K562 (cell line): ENCODE measurements at regions not wholly inside any gene's neighbourhood (a gene's known extent, or its start where the extent isn't known, plus 50 kb on each side); places are given as distances from the start of the nearest gene placed in this dataset.
"Not testable (repeated sequence)": the region's sequence is repeated elsewhere in the genome, so short reads cannot be mapped to it uniquely, and the experiment has no call there.

Experiments
- ATAC-seq: fragments of 200-7000 bp; cut with Tn5 transposase; 3 replicates; pipeline ENCODE4 v1.9.1; 2020; ENCODE audit warnings: moderate library complexity
- BruUV-seq: library from RNA; stranded (reverse); fragments of 400-500 nt; replicated peaks from 2 replicates; lab custom pipeline; 2021; lab: Mats Ljungman, UMichigan
- CTCF ChIA-PET: fragments of 300-600 bp; formaldehyde crosslinking; extraction: SDS; loops from one replicate; lab custom pipeline; 2021; ENCODE audit warnings: low intra/inter-chr PET ratio; lab: Yijun Ruan, JAX
- POLR2A ChIA-PET: fragments of 300-600, 350-650 bp; sonication (Branson Sonifier 250); formaldehyde crosslinking; extraction: SDS; loops from one replicate; lab custom pipeline; 2021; ENCODE audit warnings: antibody characterized with exemption, inconsistent platforms; lab: Yijun Ruan, JAX
- DNase-seq, 4 experiments: peaks; one replicate each; pipeline versions ENCODE4 v3.0.0 to v3.0.0-alpha.2; 2011 to 2018; ENCODE audit warnings: low spot score in 3 of 4, mixed read lengths in 3 of 4; ENCODE audit errors: extremely low read depth in 1 of 4
- FAIRE-seq: peaks from 2 replicates; lab custom pipeline; 2011; peaks lifted over from hg19 to GRCh38; lab: Jason Lieb, UNC
- H2AFZ ChIP-seq: 2 replicates; pipeline ENCODE4 v1.6.0; 2011; ENCODE audit warnings: low read depth, low read length, control low read depth, inconsistent platforms
- H3K27ac ChIP-seq: fragments of 200-600 bp; 3 replicates; pipeline ENCODE4 v1.8.0; 2011; ENCODE audit warnings: low read depth, mild to moderate bottlenecking, control low read depth, inconsistent platforms, low read length, moderate library complexity, mixed read lengths; ENCODE audit errors: extremely low read depth
- H3K27me3 ChIP-seq, 2 experiments: fragments of 300-600 bp in 1 of 2; 2 replicates in 1 of 2; 3 replicates in 1 of 2; pipeline versions ENCODE4 v1.6.0 to v1.8.0; 2011; ENCODE audit warnings: inconsistent platforms in 2 of 2, low read length in 2 of 2, mild to moderate bottlenecking in 1 of 2, mixed read lengths in 1 of 2, moderate library complexity in 1 of 2; ENCODE audit not compliant: control insufficient read depth in 2 of 2, insufficient read depth in 2 of 2
- H3K36me3 ChIP-seq: fragments of 300-600 bp; 3 replicates; pipeline ENCODE4 v1.8.0; 2011; ENCODE audit warnings: mild to moderate bottlenecking, low read length, inconsistent platforms; ENCODE audit not compliant: control insufficient read depth, insufficient read depth
- H3K4me1 ChIP-seq, 2 experiments: fragments of 200-600 bp in 1 of 2; replicated peaks in 1 of 2; 2 replicates in 1 of 2; 3 replicates in 1 of 2; pipeline versions ENCODE4 v1.5.1 to v1.8.0; 2011; ENCODE audit warnings: inconsistent platforms in 2 of 2, low read length in 2 of 2, mild to moderate bottlenecking in 1 of 2, mixed read lengths in 1 of 2, moderate library complexity in 1 of 2; ENCODE audit not compliant: control insufficient read depth in 2 of 2, insufficient read depth in 2 of 2
- H3K4me2 ChIP-seq: 2 replicates; pipeline ENCODE4 v1.6.1; 2011; ENCODE audit warnings: low read length, control low read depth, inconsistent platforms, mixed read lengths; ENCODE audit not compliant: insufficient read depth
- H3K4me3 ChIP-seq: fragments of 200-600 bp; sonication (generic), shearing (Covaris generic); 2 replicates; pipeline ENCODE4 v1.5.1; 2016; ENCODE audit warnings: control low read depth, inconsistent platforms
- H3K79me2 ChIP-seq: fragments of 200-600 bp; 3 replicates; pipeline ENCODE4 v1.8.0; 2011; ENCODE audit warnings: low read length, inconsistent platforms; ENCODE audit not compliant: control insufficient read depth, insufficient read depth
- H3K9ac ChIP-seq, 2 experiments: 2 replicates each; pipeline versions ENCODE4 v1.6.0 to v1.6.1; 2011; ENCODE audit warnings: low read depth in 2 of 2, low read length in 2 of 2, control low read depth in 1 of 2, inconsistent platforms in 1 of 2, mild to moderate bottlenecking in 1 of 2, mixed read lengths in 1 of 2; ENCODE audit not compliant: insufficient read depth in 1 of 2
- H3K9me1 ChIP-seq: one replicate; pipeline ENCODE4 v1.6.0; 2011; ENCODE audit warnings: inconsistent platforms, mild to moderate bottlenecking, low read length, moderate library complexity; ENCODE audit not compliant: control insufficient read depth, insufficient read depth
- H3K9me3 ChIP-seq: replicated peaks from 2 replicates; pipeline ENCODE4 v1.5.1; 2011; ENCODE audit warnings: low read depth, low read length, inconsistent platforms; ENCODE audit not compliant: control insufficient read depth, insufficient read depth
- H4K20me1 ChIP-seq: replicated peaks from 2 replicates; pipeline ENCODE4 v1.6.1; 2011; ENCODE audit warnings: low read length, inconsistent platforms, mixed read lengths; ENCODE audit not compliant: control insufficient read depth, insufficient read depth
- WGBS: fragments of 100-300 bp; shearing (Covaris generic); methylation state at CpG from one replicate; pipeline ENCODE4 v1.1.6; 2016; ENCODE audit warnings: low coverage, mixed read lengths; ENCODE audit not compliant: insufficient coverage; ENCODE audit errors: missing lambda C conversion rate; 5-methylcytosine and 5-hydroxymethylcytosine counted together
- in situ Hi-C: fragments of 300-500 bp; cut with MboI; formaldehyde crosslinking; loops from 4 replicates; pipeline ENCODE4 v1.15.0; 2018; ENCODE audit warnings: inconsistent platforms, mixed read lengths
- intact Hi-C: fragments of 100-400 bp; cut with micrococcal nuclease; formaldehyde crosslinking; loops from 2 replicates; pipeline ENCODE4 v1.14.2; 2022

DNA sequence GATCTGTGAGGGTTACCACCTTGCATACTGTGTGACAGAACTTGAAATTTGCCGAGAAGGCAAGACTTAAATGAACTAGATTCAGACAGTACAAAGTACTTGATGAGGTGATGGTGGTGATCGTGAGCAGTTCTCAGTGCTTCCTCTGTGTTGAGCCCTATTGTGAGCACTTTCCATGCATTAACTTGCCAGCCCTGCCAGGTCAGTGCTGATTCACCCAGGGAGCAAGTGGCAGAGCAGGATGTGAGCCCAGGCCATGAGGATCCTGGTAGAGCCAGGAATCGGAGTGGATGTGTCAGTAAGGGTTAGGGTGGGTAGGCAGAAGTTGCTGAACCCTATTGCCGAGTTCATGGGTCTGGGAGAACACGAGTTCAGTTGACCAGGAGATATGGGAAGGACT, 4545.7 kb upstream of the TPTE start:
- H3K36me3 ChIP-seq, BruUV-seq, ATAC-seq, FAIRE-seq, H3K27me3 ChIP-seq, CTCF ChIA-PET, H2AFZ ChIP-seq, POLR2A ChIA-PET, DNase-seq, H3K4me1 ChIP-seq, H3K27ac ChIP-seq, H3K9me3 ChIP-seq, in situ Hi-C loops, H3K4me3 ChIP-seq, intact Hi-C loops, H3K9me1 ChIP-seq, H3K79me2 ChIP-seq, H3K4me2 ChIP-seq, H4K20me1 ChIP-seq, H3K9ac ChIP-seq: not testable (repeated sequence)
- WGBS = no CpG with 5 or more reads among the region's 5 CpGs

DNA sequence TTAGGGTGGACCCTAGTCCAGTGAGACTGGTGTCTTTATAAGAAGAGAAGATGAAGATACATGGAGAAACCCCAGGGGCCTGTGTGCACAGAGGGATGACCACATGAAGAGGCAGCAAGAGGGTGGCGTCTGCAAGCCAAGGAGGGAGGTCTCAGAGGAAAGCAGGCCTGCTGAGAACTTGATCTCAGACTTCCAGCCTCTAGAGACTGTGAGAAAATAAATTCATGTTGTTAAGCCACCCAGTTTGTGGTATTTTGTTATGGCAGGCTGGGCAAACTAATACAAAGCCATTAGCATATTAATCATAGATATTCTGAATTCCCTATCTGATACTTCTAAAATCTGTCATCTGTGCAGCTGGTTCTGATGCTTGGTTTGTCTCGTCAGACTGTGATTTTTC, 4523.8 kb upstream of the TPTE start:
- FAIRE-seq, BruUV-seq, POLR2A ChIA-PET: not testable (repeated sequence)

DNA sequence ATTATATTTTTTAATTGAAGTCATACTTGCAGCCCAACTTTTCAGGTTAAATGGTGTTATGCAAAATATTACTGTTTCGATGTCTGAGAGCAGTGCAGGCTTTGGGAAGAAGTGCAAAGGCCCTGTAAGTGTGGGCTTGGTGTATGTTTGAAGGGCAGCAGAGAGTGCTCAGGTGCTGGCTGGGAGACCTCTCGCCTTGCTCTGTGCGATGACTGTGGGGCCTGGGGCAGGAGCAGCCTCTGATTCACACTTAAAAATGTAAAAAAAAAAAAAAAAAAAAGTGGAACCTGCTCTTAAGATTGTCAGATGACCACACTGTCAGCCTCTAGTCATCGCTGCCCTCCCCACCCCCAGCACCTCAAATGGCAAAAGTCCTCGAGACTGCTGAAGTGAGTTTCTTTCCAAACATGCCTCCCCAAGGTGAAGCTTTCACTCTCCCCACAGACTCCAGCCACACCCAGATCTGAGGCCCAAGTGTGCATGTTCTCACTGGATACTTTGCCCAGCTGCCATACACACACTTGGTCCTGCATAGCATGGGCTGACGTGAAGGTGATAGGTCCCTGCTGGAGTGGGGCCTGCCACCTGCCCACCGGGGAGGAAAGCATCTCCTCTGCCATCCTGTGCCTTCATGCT, 4505.8 kb upstream of the TPTE start:
- H3K9me1 ChIP-seq, H3K4me1 ChIP-seq, H3K9me3 ChIP-seq, H4K20me1 ChIP-seq, H3K79me2 ChIP-seq, ATAC-seq, DNase-seq, H3K36me3 ChIP-seq, H3K4me2 ChIP-seq, H3K9ac ChIP-seq, in situ Hi-C loops, H3K27me3 ChIP-seq, intact Hi-C loops, FAIRE-seq, BruUV-seq, CTCF ChIA-PET, H3K4me3 ChIP-seq, POLR2A ChIA-PET, H2AFZ ChIP-seq, H3K27ac ChIP-seq: not testable (repeated sequence)
- no CpG with 5 or more reads among the region's 7 CpGs for WGBS

More for the DNA sequence above, 4523.8 kb upstream of the TPTE start:
- H3K27me3 ChIP-seq, H3K9me1 ChIP-seq, in situ Hi-C loops, intact Hi-C loops, H3K4me3 ChIP-seq, H3K4me1 ChIP-seq, H3K79me2 ChIP-seq, H3K27ac ChIP-seq, CTCF ChIA-PET, H4K20me1 ChIP-seq, H3K9me3 ChIP-seq, H2AFZ ChIP-seq, DNase-seq, H3K36me3 ChIP-seq, ATAC-seq, H3K4me2 ChIP-seq, H3K9ac ChIP-seq: not testable (repeated sequence)
- no CpG with 5 or more reads among the region's 2 CpGs for WGBS

DNA sequence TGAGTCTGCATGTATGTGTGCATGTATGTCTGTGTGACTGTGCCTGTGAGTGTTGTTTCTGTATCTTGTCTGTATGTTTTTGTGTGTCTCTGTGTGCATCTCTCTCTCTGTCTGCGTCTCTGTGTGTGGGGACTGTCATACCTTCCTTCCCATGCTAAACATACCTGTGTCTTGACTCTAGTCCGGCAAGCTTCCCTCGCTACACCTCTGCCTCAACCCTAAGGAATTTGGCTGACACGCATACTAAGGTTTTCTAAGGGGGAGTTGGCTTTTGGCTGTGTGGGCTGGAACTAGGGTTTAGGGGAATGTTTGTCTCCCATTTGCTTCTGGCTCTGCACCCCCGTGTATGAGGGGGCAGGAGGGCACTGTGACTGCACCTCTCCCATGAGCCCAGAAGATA, 4500.9 kb upstream of the TPTE start:
- H4K20me1 ChIP-seq, H3K27ac ChIP-seq, POLR2A ChIA-PET, DNase-seq, BruUV-seq, FAIRE-seq, H3K9me3 ChIP-seq, H3K79me2 ChIP-seq, intact Hi-C loops, H3K9me1 ChIP-seq, H3K36me3 ChIP-seq, H3K4me1 ChIP-seq, H3K9ac ChIP-seq, CTCF ChIA-PET, H2AFZ ChIP-seq, ATAC-seq, H3K4me3 ChIP-seq, H3K4me2 ChIP-seq, in situ Hi-C loops, H3K27me3 ChIP-seq: not testable (repeated sequence)
- whole genome bisulfite sequencing = no CpG with 5 or more reads among the region's 5 CpGs
